ENCODE measurements at regions not wholly inside any gene's neighbourhood (a gene's known extent, or its start where the extent isn't known, plus 50 kb on each side); places are given as distances from the start of the nearest gene placed in this dataset.

DNA sequence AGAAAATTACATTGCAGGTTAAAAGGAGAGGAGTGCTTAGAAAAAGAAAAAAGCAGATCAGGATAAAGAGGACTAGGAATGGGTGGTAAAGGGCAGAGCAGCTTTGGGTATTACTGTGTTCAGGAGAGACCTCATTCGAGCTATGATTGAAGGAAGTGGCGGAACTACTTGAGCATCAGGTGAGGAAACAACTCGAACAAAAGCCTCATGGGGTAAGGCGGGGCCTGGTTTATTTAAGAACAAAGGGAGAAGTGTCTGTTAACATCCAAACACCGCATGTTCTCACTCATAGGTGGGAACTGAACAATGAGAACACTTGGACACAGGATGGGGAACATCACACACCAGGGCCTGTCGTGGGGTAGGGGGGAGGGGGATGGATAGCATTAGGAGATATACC, 444.6 kb upstream of the CCDC196 start:
- no peaks in the 10 kb centered on the region for H3K27me3 ChIP-seq (ENCODE audit: control insufficient read depth, insufficient read depth, low read length)
- no peak for FAIRE-seq
- TF ChIP-seq, protein P1, sequence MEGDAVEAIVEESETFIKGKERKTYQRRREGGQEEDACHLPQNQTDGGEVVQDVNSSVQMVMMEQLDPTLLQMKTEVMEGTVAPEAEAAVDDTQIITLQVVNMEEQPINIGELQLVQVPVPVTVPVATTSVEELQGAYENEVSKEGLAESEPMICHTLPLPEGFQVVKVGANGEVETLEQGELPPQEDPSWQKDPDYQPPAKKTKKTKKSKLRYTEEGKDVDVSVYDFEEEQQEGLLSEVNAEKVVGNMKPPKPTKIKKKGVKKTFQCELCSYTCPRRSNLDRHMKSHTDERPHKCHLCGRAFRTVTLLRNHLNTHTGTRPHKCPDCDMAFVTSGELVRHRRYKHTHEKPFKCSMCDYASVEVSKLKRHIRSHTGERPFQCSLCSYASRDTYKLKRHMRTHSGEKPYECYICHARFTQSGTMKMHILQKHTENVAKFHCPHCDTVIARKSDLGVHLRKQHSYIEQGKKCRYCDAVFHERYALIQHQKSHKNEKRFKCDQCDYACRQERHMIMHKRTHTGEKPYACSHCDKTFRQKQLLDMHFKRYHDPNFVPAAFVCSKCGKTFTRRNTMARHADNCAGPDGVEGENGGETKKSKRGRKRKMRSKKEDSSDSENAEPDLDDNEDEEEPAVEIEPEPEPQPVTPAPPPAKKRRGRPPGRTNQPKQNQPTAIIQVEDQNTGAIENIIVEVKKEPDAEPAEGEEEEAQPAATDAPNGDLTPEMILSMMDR (IDR thresholded peaks at IDR 0.05; ENCODE audit: insufficient read depth, low read length, severe bottlenecking): no peak
- H3K36me3 ChIP-seq (ENCODE audit: control insufficient read depth, insufficient read depth, low read length): no peaks in the 10 kb centered on the region
- no peak for DNase-seq (ENCODE audit: low read depth)
- H3K4me3 ChIP-seq (ENCODE audit: low read depth, low read length): no peak overlapping the region

DNA sequence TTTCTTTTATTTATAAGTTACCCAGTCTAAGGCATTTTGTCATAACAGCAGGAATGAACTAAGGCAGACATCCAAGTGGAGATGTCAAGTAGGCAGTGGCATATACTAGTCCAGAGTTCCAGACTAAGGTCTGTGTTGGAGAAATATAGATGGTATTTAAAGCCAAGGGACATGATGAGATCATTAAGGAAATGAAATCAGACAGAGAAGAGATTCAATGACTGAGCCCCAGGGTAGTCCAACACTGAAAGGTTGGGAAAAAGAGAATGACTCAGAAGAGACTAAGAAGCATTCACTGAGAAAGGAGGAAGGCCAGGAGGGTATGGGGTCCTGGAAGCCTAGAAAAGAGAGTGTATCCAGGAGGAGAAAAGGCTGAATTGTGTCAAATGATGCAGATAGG, 442.2 kb upstream of the CCDC196 start:
- Histone ChIP-seq H3K27me3 (ENCODE audit: control insufficient read depth, insufficient read depth, low read length) (no peaks in the 10 kb centered on the region), H3K4me3 (ENCODE audit: low read depth, low read length) (no peak overlapping the region), H3K36me3 (ENCODE audit: control insufficient read depth, insufficient read depth, low read length) (no peaks in the 10 kb centered on the region)
- TF ChIP-seq, protein P1 (IDR thresholded peaks at IDR 0.05; ENCODE audit: insufficient read depth, low read length, severe bottlenecking): no peak
- DNase-seq (ENCODE audit: low read depth) (peak; percentile 88), FAIRE-seq (no peak)

DNA sequence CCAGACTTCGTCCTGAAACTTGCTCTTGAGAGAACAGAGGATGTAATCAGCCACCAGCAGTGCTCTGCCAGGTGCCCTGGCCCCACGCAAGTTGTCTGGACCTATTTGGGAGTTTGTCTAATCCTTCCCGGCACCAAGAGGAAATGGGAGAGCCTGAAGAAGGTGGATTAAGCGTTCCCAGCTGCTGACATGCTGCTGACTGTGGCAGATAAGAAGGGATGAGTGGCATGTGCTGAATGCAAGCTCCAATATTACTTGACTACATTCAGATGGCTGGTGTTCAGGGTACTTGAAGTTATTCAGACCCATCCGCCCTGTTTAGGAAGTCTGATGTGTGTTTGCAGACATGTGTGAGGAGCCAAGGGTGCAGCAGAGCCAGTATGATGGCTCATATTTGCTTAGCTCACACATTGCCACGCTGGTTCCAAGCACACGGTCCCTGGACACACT, 440.6 kb upstream of the CCDC196 start:
- TF ChIP-seq, protein P1 (IDR thresholded peaks at IDR 0.05; ENCODE audit: insufficient read depth, low read length, severe bottlenecking): no peak
- Histone ChIP-seq H3K36me3 (ENCODE audit: control insufficient read depth, insufficient read depth, low read length) (no peaks in the 10 kb centered on the region), H3K4me3 (ENCODE audit: low read depth, low read length) (no peak overlapping the region), H3K27me3 (ENCODE audit: control insufficient read depth, insufficient read depth, low read length) (no peaks in the 10 kb centered on the region)
- FAIRE-seq (peak; percentile 85), DNase-seq (ENCODE audit: low read depth) (peak; percentile 69)

DNA sequence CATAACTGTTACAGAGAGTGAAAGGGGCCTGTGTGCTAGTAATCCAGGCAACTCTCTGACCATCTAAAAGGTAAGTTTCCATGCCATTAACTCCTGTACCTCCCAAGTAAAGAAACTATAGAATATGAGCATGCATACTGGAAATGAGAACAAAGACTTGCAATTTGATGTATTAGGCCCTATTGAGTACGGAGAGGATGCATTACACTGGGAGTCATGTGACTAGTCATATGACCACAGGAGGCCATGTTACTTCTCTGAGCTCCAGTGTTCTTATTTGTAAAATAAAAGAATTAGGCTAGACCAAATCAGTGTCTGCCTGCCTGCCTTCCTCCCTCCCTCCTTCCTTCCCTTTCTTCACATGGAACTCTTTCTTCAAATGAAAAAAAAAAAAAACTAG, 440.1 kb upstream of the CCDC196 start:
- no peaks in the 10 kb centered on the region for H3K36me3 ChIP-seq (ENCODE audit: control insufficient read depth, insufficient read depth, low read length)
- TF ChIP-seq, protein P1 (IDR thresholded peaks at IDR 0.05; ENCODE audit: insufficient read depth, low read length, severe bottlenecking): no peak
- no peak overlapping the region for H3K4me3 ChIP-seq (ENCODE audit: low read depth, low read length)
- no peaks in the 10 kb centered on the region for H3K27me3 ChIP-seq (ENCODE audit: control insufficient read depth, insufficient read depth, low read length)
- DNase-seq (ENCODE audit: low read depth) (no peak), FAIRE-seq (no peak)

DNA sequence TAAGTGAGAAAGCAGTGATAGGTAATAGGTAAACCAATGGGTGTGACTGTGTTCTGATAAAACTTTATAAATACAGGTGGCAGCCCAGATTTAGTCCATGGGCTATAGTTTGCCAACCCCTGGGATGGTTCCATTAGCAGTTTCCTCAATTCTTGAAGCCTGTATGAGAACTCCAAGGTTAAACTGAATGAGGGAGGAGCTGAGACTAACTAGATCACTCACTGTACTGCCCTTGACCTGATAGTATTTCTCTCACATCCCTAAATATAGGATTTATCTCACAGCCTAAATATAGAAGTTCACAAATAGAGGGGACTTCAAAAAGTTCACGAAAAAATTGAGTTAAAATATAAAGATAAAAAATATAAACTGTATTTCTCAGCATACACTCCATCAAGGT, 439.6 kb upstream of the CCDC196 start:
- DNase-seq (ENCODE audit: low read depth): no peak
- Histone ChIP-seq H3K36me3 (ENCODE audit: control insufficient read depth, insufficient read depth, low read length) (no peaks in the 10 kb centered on the region), H3K27me3 (ENCODE audit: control insufficient read depth, insufficient read depth, low read length) (no peaks in the 10 kb centered on the region), H3K4me3 (ENCODE audit: low read depth, low read length) (no peak overlapping the region)
- no peak for FAIRE-seq
- TF ChIP-seq, protein P1 (IDR thresholded peaks at IDR 0.05; ENCODE audit: insufficient read depth, low read length, severe bottlenecking): no peak

DNA sequence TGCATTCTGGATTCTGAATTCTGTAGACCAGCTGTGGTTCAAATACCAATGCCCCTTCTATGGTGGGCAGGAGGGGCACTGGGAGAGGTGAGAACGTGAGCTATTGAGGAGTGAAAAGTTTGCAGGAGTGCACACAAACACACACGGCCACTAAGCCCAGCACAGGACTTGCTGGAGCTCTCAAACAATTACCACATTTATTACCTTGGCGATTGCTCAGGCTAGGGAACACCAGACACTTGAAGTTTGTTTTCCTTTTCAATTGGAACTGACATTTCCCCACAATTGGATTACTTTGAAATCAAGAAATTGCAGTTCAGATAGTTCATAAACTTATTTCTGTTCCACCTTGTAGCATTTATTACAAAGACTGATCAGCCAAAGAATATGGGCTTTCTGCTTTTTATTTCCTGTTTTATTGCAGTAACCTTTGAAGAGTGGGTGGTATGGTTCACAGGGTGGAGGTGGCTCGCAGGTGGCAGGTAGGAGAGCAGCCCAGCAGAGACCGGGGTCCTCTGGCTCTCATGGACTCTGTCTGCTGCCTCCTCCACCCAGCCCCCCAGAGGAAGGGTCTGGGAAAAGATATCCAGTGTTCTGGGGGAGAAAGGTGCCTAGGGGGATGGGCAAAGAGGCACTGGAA, 429.8 kb upstream of the CCDC196 start:
- Histone ChIP-seq H3K36me3 (ENCODE audit: control insufficient read depth, insufficient read depth, low read length) (no peaks in the 10 kb centered on the region), H3K27me3 (ENCODE audit: control insufficient read depth, insufficient read depth, low read length) (no peaks in the 10 kb centered on the region), H3K4me3 (ENCODE audit: low read depth, low read length) (no peak overlapping the region)
- FAIRE-seq (no peak), DNase-seq (ENCODE audit: low read depth) (no peak)
- TF ChIP-seq, protein P1 (IDR thresholded peaks at IDR 0.05; ENCODE audit: insufficient read depth, low read length, severe bottlenecking): no peak

All from bronchial epithelial cell (primary cell).